NB4 (cell line): ENCODE measurements at regions not wholly inside any gene's neighbourhood (a gene's known extent, or its start where the extent isn't known, plus 50 kb on each side); places are given as distances from the start of the nearest gene placed in this dataset.

ENCODE experiments used
- CTCF ChIP-seq: IDR thresholded peaks from one replicate; pipeline ENCODE4 v1.5.1; 2012; ENCODE audit warnings: low read depth, low read length
- MAX ChIP-seq: IDR thresholded peaks from 2 replicates; pipeline ENCODE4 v1.6.1; 2011; ENCODE audit warnings: low read depth, low read length
- POLR2A ChIP-seq: IDR thresholded peaks from 2 replicates; pipeline ENCODE4 v1.6.1; 2011; ENCODE audit warnings: mild to moderate bottlenecking; ENCODE audit not compliant: insufficient read length; ENCODE audit errors: extremely low read depth

- no peak for TF ChIP-seq CTCF
- TF ChIP-seq POLR2A = no peak
- TF ChIP-seq MAX = no peak
These were observed 144.9 kb downstream of the PJA1 start for GRCh38 chrX:69020316-69020715.
